ENCODE measurements at regions not wholly inside any gene's neighbourhood (a gene's known extent, or its start where the extent isn't known, plus 50 kb on each side); places are given as distances from the start of the nearest gene placed in this dataset.

GRCh38 chr4:138450546-138451275, 208.6 kb upstream of the SLC7A11 start:
- no peak for TF ChIP-seq CTCF (IDR thresholded peaks at IDR 0.05)
- TF ChIP-seq POLR2A (IDR thresholded peaks at IDR 0.05): no peak
